Cardiac fibroblast (primary cell): ENCODE measurements at regions not wholly inside any gene's neighbourhood (a gene's known extent, or its start where the extent isn't known, plus 50 kb on each side); places are given as distances from the start of the nearest gene placed in this dataset.

Source experiments
- DNase-seq, 2 donors: peaks; one replicate each; pipeline versions ENCODE4 v3.0.0 to v3.0.0-alpha.2; 2010; ENCODE audit warnings: low read depth in 2 of 2
- H3K4me3 ChIP-seq, 2 donors: replicated peaks in 1 of 2; 1 replicate in 1 of 2; 2 replicates in 1 of 2; pipeline ENCODE4 v1.5.1; 2011; ENCODE audit warnings: low read depth in 2 of 2, low read length in 2 of 2, mild to moderate bottlenecking in 2 of 2, moderate library complexity in 1 of 2
- CTCF ChIP-seq: IDR thresholded peaks from one replicate; pipeline ENCODE4 v1.5.1; 2011; ENCODE audit warnings: low read depth, mild to moderate bottlenecking, low read length, inconsistent platforms

DNA sequence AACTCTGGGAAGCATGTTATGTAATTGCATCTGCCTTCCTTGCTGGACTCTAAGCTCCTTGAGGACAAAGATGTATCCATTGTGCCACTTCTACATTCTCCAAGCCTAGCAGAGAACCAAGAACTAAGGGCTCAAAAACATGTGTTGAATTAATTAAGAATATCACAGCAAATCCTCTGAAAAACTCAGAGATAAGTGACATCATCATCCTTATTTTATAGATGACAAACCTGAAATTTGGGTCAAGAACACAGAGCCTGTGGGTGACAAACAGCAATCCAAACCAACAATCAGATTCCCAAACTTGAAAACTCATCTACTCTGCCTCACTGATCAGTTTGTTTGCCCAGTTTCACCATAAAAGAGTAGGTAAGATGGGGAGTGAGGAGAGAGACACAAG lies 503.6 kb upstream of the LRRN3 start:
- DNase-seq: no peak
- H3K4me3 ChIP-seq: no peak overlapping the region
- no peak for TF ChIP-seq CTCF

DNA sequence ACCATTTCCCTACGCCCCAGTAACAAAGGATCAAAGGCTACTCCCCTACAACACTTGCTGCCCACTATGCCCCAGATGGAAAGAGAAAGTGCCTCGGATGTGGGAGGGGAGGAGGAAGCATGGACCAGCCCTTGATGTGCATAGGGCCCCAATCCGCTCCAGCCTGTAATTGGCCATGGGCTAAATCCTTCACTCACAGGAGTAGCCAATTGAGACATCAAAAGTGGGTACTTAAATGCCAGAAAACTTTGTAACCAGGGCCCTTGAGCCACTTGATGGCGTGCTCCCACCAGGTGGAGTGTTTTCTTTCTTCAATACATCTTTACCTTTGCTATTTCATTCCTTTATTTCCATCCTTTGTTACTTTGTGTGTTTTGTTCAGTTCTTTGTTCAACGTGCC lies 500.5 kb upstream of the LRRN3 start:
- no peak for TF ChIP-seq CTCF
- no peak for DNase-seq
- no peak overlapping the region for H3K4me3 ChIP-seq

- no peak for DNase-seq
- H3K4me3 ChIP-seq: no peak overlapping the region
- no peak for TF ChIP-seq CTCF
Measured at GRCh38 chr7:110591341-110591740, 499.6 kb upstream of the LRRN3 start.

- DNase-seq: no peak
- TF ChIP-seq CTCF: no peak
- no peak overlapping the region for H3K4me3 ChIP-seq
Measured at GRCh38 chr7:110592557-110592956, 498.4 kb upstream of the LRRN3 start.

- DNase-seq: no peak
- TF ChIP-seq CTCF: no peak
- H3K4me3 ChIP-seq: no peak overlapping the region
Measured at GRCh38 chr7:110593355-110593754, 497.6 kb upstream of the LRRN3 start.

- no peak overlapping the region for H3K4me3 ChIP-seq
- DNase-seq: no peak
- no peak for TF ChIP-seq CTCF
Measured at GRCh38 chr7:110595694-110596093, 495.2 kb upstream of the LRRN3 start.

- H3K4me3 ChIP-seq: no peak overlapping the region
- no peak for DNase-seq
- no peak for TF ChIP-seq CTCF
Measured at GRCh38 chr7:110600956-110601355, 490.0 kb upstream of the LRRN3 start.
